ENCODE measurements at regions not wholly inside any gene's neighbourhood (a gene's known extent, or its start where the extent isn't known, plus 50 kb on each side); places are given as distances from the start of the nearest gene placed in this dataset.
A peak's percentile ranks its signal among the peaks of the same experiment; 100 is the strongest.
"Not testable (repeated sequence)": the region's sequence is repeated elsewhere in the genome, so short reads cannot be mapped to it uniquely, and the experiment has no call there.

- DNase-seq (ENCODE audit: low spot score): peak; percentile 0
Observed at GRCh38 chr11:110765-111164, 82.1 kb upstream of the SCGB1C1 start.

GRCh38 chr11:128517-128916 lies 64.4 kb upstream of the SCGB1C1 start:
- not testable (repeated sequence) for DNase-seq (ENCODE audit: low spot score)
